IMR-90 (cell line): ENCODE measurements at regions not wholly inside any gene's neighbourhood (a gene's known extent, or its start where the extent isn't known, plus 50 kb on each side); places are given as distances from the start of the nearest gene placed in this dataset.

Source experiments
- BHLHE40 ChIP-seq: fragments of 150-350 bp; IDR thresholded peaks from 2 replicates; pipeline ENCODE4 v1.6.1; 2016; ENCODE audit warnings: mild to moderate bottlenecking, low read depth, low read length
- CEBPB ChIP-seq: IDR thresholded peaks from 2 replicates; pipeline ENCODE4 v1.6.1; 2012; ENCODE audit warnings: low read depth, low read length, improper control_type of control experiment
- MAFK ChIP-seq: IDR thresholded peaks from 2 replicates; pipeline ENCODE4 v1.6.1; 2012; ENCODE audit warnings: low read depth, low read length, improper control_type of control experiment
- MAZ ChIP-seq: IDR thresholded peaks from 2 replicates; pipeline ENCODE4 v1.6.1; 2012; ENCODE audit warnings: low read depth, mild to moderate bottlenecking, low read length, improper control_type of control experiment, moderate library complexity, borderline replicate concordance
- MXI1 ChIP-seq: IDR thresholded peaks from 2 replicates; pipeline ENCODE4 v1.6.1; 2012; ENCODE audit warnings: low read depth, mild to moderate bottlenecking, low read length, moderate library complexity, borderline replicate concordance
- NFE2L2 ChIP-seq: fragments of 150-350 bp; IDR thresholded peaks from 2 replicates; pipeline ENCODE4 v1.6.1; 2016; ENCODE audit warnings: low read depth, mild to moderate bottlenecking, low read length
- POLR2A ChIP-seq: IDR thresholded peaks from 2 replicates; pipeline ENCODE4 v1.6.1; 2012; ENCODE audit warnings: mild to moderate bottlenecking, low read depth, low read length
- RAD21 ChIP-seq: IDR thresholded peaks from 2 replicates; pipeline ENCODE4 v1.6.1; 2012; ENCODE audit warnings: low read length, improper control_type of control experiment
- RCOR1 ChIP-seq: IDR thresholded peaks from 2 replicates; pipeline ENCODE4 v1.6.1; 2012; ENCODE audit warnings: mild to moderate bottlenecking, low read length, improper control_type of control experiment; ENCODE audit not compliant: insufficient replicate concordance
- RFX5 ChIP-seq: IDR thresholded peaks from 2 replicates; pipeline ENCODE4 v1.8.0; 2012; ENCODE audit warnings: low read depth, mild to moderate bottlenecking, low read length, moderate library complexity
- SMC3 ChIP-seq: fragments of 150-350 bp; IDR thresholded peaks from 2 replicates; pipeline ENCODE4 v1.6.1; 2016; ENCODE audit warnings: low read depth, mild to moderate bottlenecking, antibody characterized with exemption, low read length, moderate library complexity
- TF ChIP-seq, protein P1 (sequence below): conservative IDR thresholded peaks from 2 replicates; pipeline ENCODE4 v1.5.1; 2012; ENCODE audit warnings: mild to moderate bottlenecking, low read depth, low read length, improper control_type of control experiment
- TF ChIP-seq, protein P2 (sequence below): fragments of 150-350 bp; IDR thresholded peaks from 2 replicates; pipeline ENCODE4 v1.6.1; 2017; ENCODE audit warnings: mild to moderate bottlenecking, antibody characterized with exemption, low read length, low read depth

DNA sequence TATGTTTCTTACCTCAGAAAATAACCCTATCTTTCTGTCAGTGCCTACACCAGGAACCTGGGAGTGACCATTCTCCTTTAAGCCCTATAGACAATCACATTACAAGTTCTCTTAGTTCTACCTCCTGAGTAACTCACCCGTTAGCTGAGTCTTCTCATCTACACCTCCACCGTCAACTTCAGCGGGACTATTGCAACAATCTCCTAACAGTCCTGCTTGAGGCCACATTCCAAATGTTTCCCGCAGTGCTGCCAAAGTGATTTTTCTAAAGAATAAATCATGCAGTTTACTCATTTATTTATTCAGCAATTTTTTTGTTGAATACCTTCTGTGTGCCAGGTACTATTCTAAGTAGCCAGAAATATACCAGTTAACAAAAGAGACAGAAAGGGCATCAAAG is 285.0 kb upstream of the GRIP1 start:
- TF ChIP-seq, protein P1, sequence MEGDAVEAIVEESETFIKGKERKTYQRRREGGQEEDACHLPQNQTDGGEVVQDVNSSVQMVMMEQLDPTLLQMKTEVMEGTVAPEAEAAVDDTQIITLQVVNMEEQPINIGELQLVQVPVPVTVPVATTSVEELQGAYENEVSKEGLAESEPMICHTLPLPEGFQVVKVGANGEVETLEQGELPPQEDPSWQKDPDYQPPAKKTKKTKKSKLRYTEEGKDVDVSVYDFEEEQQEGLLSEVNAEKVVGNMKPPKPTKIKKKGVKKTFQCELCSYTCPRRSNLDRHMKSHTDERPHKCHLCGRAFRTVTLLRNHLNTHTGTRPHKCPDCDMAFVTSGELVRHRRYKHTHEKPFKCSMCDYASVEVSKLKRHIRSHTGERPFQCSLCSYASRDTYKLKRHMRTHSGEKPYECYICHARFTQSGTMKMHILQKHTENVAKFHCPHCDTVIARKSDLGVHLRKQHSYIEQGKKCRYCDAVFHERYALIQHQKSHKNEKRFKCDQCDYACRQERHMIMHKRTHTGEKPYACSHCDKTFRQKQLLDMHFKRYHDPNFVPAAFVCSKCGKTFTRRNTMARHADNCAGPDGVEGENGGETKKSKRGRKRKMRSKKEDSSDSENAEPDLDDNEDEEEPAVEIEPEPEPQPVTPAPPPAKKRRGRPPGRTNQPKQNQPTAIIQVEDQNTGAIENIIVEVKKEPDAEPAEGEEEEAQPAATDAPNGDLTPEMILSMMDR = no peak
- TF ChIP-seq, protein P2, sequence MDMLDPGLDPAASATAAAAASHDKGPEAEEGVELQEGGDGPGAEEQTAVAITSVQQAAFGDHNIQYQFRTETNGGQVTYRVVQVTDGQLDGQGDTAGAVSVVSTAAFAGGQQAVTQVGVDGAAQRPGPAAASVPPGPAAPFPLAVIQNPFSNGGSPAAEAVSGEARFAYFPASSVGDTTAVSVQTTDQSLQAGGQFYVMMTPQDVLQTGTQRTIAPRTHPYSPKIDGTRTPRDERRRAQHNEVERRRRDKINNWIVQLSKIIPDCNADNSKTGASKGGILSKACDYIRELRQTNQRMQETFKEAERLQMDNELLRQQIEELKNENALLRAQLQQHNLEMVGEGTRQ = no peak
- no peak for TF ChIP-seq RFX5
- TF ChIP-seq CEBPB = no peak
- no peak for TF ChIP-seq RCOR1
- no peak for TF ChIP-seq MAZ
- TF ChIP-seq POLR2A = no peak
- TF ChIP-seq BHLHE40 = no peak
- no peak for TF ChIP-seq MXI1
- no peak for TF ChIP-seq SMC3
- no peak for TF ChIP-seq MAFK
- no peak for TF ChIP-seq RAD21
- TF ChIP-seq NFE2L2 = no peak
